Neural cell (in vitro differentiated cells): ENCODE measurements at regions not wholly inside any gene's neighbourhood (a gene's known extent, or its start where the extent isn't known, plus 50 kb on each side); places are given as distances from the start of the nearest gene placed in this dataset.

ENCODE experiments used
- H2AFZ ChIP-seq: fragments of 200-600, 300-800 bp; sonication (generic), shearing (Covaris generic); 2 replicates; pipeline ENCODE4 v1.6.0; 2014; ENCODE audit warnings: low read depth, mild to moderate bottlenecking, antibody characterized with exemption, low read length, moderate library complexity
- H3F3A ChIP-seq: fragments of 200-600 bp; shearing (Covaris generic); 2 replicates; pipeline ENCODE4 v1.6.1; 2016; ENCODE audit warnings: mild to moderate bottlenecking, moderate library complexity, mixed read lengths, antibody characterized with exemption, low read length; ENCODE audit not compliant: insufficient read depth, poor library complexity, severe bottlenecking
- H3K27ac ChIP-seq: fragments of 200-600, 300-800 bp; sonication (generic), shearing (Covaris generic); 2 replicates; pipeline ENCODE4 v1.5.1; 2014; ENCODE audit warnings: mild to moderate bottlenecking, low read length, moderate library complexity
- H3K27me3 ChIP-seq: fragments of 300-800, 200-600 bp; sonication (generic), shearing (Covaris generic); 2 replicates; pipeline ENCODE4 v1.6.0; 2014; ENCODE audit warnings: mild to moderate bottlenecking, low read depth, low read length, moderate library complexity; ENCODE audit not compliant: insufficient read depth
- H3K36me3 ChIP-seq: fragments of 300-800, 200-600 bp; sonication (generic), shearing (Covaris generic); 2 replicates; pipeline ENCODE4 v1.5.1; 2014; ENCODE audit warnings: mild to moderate bottlenecking, antibody characterized with exemption, low read length, moderate library complexity; ENCODE audit not compliant: insufficient read depth
- H3K4me2 ChIP-seq: fragments of 300-800, 200-600 bp; sonication (generic), shearing (Covaris generic); 2 replicates; pipeline ENCODE4 v1.6.0; 2014; ENCODE audit warnings: mild to moderate bottlenecking, low read length
- H3K4me3 ChIP-seq: fragments of 300-800, 200-600 bp; sonication (generic), shearing (Covaris generic); 2 replicates; pipeline ENCODE4 v1.5.1; 2014; ENCODE audit warnings: mild to moderate bottlenecking, low read length, moderate library complexity
- H3K79me2 ChIP-seq: fragments of 200-600 bp; shearing (Covaris generic); replicated peaks from 2 replicates; pipeline ENCODE4 v1.6.0; 2014; ENCODE audit warnings: mild to moderate bottlenecking, low read length, moderate library complexity; ENCODE audit not compliant: insufficient read depth
- H3K9ac ChIP-seq: fragments of 300-800, 200-600 bp; sonication (generic), shearing (Covaris generic); 2 replicates; pipeline ENCODE4 v1.6.1; 2016; ENCODE audit warnings: mild to moderate bottlenecking, low read length, mixed read lengths
- H3K9me2 ChIP-seq: fragments of 200-600 bp; shearing (Covaris generic); 2 replicates; pipeline ENCODE4 v1.6.1; 2016; ENCODE audit warnings: mild to moderate bottlenecking, low read length, mixed read lengths; ENCODE audit not compliant: insufficient read depth
- H3K9me3 ChIP-seq: fragments of 200-600, 300-800 bp; sonication (generic), shearing (Covaris generic); 2 replicates; pipeline ENCODE4 v1.6.1; 2016; ENCODE audit warnings: mild to moderate bottlenecking, mixed run types, low read length, moderate library complexity, mixed read lengths
- H4K20me1 ChIP-seq: fragments of 200-600 bp; shearing (Covaris generic); 2 replicates; pipeline ENCODE4 v1.6.1; 2016; ENCODE audit warnings: mild to moderate bottlenecking, mixed run types; ENCODE audit not compliant: insufficient read depth
- CTCF ChIP-seq: fragments of 450-650 bp; IDR thresholded peaks from 2 replicates; pipeline ENCODE4 v1.5.1; 2014; ENCODE audit warnings: antibody characterized with exemption, mild to moderate bottlenecking, moderate library complexity; ENCODE audit not compliant: poor library complexity, severe bottlenecking
- EP300 ChIP-seq: fragments of 450-650 bp; conservative IDR thresholded peaks from 2 replicates; pipeline ENCODE4 v1.6.1; 2014; ENCODE audit warnings: antibody characterized with exemption, mild to moderate bottlenecking, moderate library complexity; ENCODE audit not compliant: poor library complexity, severe bottlenecking
- EZH2 ChIP-seq: fragments of 200-600, 300-800 bp; shearing (Covaris generic), sonication (generic); IDR thresholded peaks from 2 replicates; pipeline ENCODE4 v1.6.1; 2014; ENCODE audit warnings: antibody characterized with exemption, low read length, borderline replicate concordance, mild to moderate bottlenecking; ENCODE audit not compliant: insufficient read depth, poor library complexity, severe bottlenecking
- MXI1 ChIP-seq: fragments of 450-650 bp; conservative IDR thresholded peaks from 2 replicates; pipeline ENCODE4 v1.6.1; 2014; ENCODE audit warnings: antibody characterized with exemption, mild to moderate bottlenecking; ENCODE audit not compliant: poor library complexity, severe bottlenecking
- POLR2AphosphoS5 ChIP-seq: IDR thresholded peaks from 2 replicates; pipeline ENCODE4 v1.6.1; 2012
- RAD21 ChIP-seq: fragments of 450-650 bp; conservative IDR thresholded peaks from 2 replicates; pipeline ENCODE4 v1.6.1; 2014; ENCODE audit warnings: antibody characterized with exemption, mild to moderate bottlenecking, moderate library complexity
- REST ChIP-seq: IDR thresholded peaks from 2 replicates; pipeline ENCODE4 v1.6.1; 2012; ENCODE audit warnings: borderline replicate concordance
- SMC3 ChIP-seq: fragments of 450-650 bp; conservative IDR thresholded peaks from 2 replicates; pipeline ENCODE4 v1.6.1; 2014; ENCODE audit warnings: antibody characterized with exemption, mild to moderate bottlenecking, moderate library complexity; ENCODE audit not compliant: poor library complexity
- TAF1 ChIP-seq: IDR thresholded peaks from 2 replicates; pipeline ENCODE4 v1.6.1; 2012; ENCODE audit warnings: low read depth

- H3K27me3 ChIP-seq = no peaks in the 10 kb centered on the region
- H3K4me3 ChIP-seq = no peak overlapping the region
- H3K4me2 ChIP-seq = no peak overlapping the region
- no peaks in the 10 kb centered on the region for H3K36me3 ChIP-seq
- peaks cover 4% of the 10 kb centered on the region for H3K9me3 ChIP-seq
- no peaks in the 10 kb centered on the region for H3K79me2 ChIP-seq
- H2AFZ ChIP-seq = no peak overlapping the region
- no peak for TF ChIP-seq CTCF
- TF ChIP-seq POLR2AphosphoS5 = no peak
- H3K27ac ChIP-seq = no peak overlapping the region
- no peaks in the 10 kb centered on the region for H4K20me1 ChIP-seq
- no peaks in the 10 kb centered on the region for H3F3A ChIP-seq
- no peaks in the 10 kb centered on the region for H3K9me2 ChIP-seq
- no peak overlapping the region for H3K9ac ChIP-seq
Observed at GRCh38 chr13:53719281-53719680, 690.7 kb downstream of the OLFM4 start.

- no peaks in the 10 kb centered on the region for H3K79me2 ChIP-seq
- H3K9me3 ChIP-seq = no peaks in the 10 kb centered on the region
- H3K27me3 ChIP-seq = no peaks in the 10 kb centered on the region
- no peak overlapping the region for H3K9ac ChIP-seq
- H3K36me3 ChIP-seq = no peaks in the 10 kb centered on the region
- H2AFZ ChIP-seq = no peak overlapping the region
- TF ChIP-seq REST = no peak
- TF ChIP-seq EP300 = no peak
- TF ChIP-seq TAF1 = no peak
- no peak for TF ChIP-seq EZH2
- TF ChIP-seq POLR2AphosphoS5 = no peak
- no peak for TF ChIP-seq CTCF
- TF ChIP-seq SMC3 = no peak
- no peak for TF ChIP-seq RAD21
- no peak for TF ChIP-seq MXI1
- no peaks in the 10 kb centered on the region for H4K20me1 ChIP-seq
- no peaks in the 10 kb centered on the region for H3F3A ChIP-seq
- no peak overlapping the region for H3K27ac ChIP-seq
- no peaks in the 10 kb centered on the region for H3K9me2 ChIP-seq
- no peak overlapping the region for H3K4me3 ChIP-seq
- H3K4me2 ChIP-seq = no peak overlapping the region
Observed at GRCh38 chr13:53732664-53733063, 704.1 kb downstream of the OLFM4 start.
